NOMO-1 (cell line): ENCODE measurements at regions not wholly inside any gene's neighbourhood (a gene's known extent, or its start where the extent isn't known, plus 50 kb on each side); places are given as distances from the start of the nearest gene placed in this dataset.

Source experiments
- DNase-seq, 2 experiments: peaks; one replicate each; lab custom pipeline; 2025; ENCODE audit not compliant: unreplicated experiment in 2 of 2; lab: John Stamatoyannopoulos, UW

DNA sequence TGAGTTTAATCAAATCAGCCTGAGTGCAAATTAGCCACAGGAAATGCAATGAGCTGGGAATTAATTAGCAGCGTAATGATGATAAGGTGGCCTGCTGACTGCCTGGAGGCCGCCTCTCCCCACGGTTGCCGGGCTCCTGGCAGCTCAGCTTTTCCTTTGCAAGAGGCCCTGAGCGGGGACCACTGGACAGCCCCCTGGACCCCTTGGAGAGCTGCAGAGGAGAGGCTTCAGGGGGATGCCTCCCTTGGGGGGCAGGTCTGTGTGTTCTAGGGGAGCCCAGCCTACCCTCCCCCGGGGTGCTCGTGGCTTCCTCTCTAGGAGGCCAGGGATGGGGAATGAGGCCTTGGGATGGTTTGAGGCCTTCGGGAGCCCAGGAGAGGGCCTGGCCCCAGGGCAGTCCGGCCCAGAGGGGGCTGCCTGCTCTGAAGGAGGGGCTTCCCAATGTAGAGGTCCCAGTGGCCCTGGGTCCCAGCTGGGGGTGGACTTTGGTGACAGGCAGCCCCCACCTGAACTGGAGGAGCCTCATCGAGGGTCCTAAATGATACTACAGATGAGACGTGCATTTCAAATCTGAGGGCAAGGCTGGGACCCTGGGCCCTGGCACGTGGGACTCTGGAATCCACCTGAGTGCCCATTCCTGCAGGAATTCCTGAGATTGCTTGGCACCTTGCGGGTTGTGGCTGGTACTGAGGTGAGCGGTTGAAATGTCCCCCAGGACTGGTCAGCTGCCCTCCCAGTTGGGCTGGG lies 66.4 kb upstream of the BHLHE23 start:
- DNase-seq = no peak

DNA sequence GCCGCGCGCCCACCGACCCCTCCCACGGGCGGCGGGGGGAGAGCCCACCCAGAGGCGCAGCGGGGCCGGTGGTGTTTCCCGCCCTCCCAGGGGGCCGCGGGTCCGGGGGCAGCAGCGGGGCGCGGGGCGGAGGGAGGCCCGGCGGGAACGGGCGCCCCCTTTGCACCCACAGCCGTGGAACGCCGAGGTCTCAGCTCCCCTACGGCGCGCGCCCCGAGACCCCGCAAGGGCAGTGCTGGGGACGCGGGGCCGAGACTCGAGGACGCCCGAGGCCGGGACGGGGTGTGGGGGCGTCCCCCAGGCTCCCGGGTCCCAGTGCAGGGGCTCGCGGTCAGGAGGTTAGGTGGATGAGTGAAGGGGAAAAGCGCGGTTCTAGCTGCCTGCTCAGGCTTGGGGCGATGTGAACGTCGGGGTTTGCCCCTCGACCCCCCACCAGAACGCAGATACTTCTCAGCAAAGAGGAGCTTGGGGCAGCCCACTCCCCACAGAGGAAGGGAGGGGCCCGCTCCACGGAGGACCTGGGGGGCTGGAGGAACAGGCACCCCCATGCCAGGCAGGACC lies 65.5 kb upstream of the BHLHE23 start:
- no peak for DNase-seq

DNA sequence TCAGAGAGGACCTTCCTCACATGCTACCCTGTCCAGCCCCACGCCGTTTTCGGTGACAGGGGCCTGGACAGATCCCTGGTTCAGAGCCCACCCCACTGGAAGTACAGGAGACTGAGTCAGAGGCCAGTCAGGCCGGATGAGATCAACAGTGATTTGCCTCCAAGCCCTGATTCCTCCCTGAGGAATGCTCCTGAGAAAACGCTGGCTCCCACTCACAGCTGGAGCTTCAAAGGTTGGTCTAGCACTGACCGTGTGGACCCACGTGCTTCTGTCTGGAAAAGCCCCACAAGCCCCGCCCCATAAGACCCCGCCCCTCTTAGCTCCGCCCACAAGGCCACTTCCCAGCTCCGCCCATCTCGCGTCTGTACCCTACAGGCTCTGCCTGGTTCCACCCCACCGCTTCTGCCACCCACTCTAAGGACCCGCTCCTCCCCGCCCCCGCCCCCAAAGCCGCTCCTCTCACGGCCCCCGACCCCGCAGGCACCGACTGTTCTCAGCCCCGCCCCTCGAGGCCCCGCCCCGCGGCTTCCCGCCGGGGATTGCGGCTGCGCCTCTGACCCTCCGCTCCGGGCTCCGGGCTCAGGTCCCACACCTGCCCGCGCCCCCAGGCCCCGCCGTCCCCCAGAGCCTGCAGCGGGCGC lies 64.9 kb upstream of the BHLHE23 start:
- no peak for DNase-seq

DNA sequence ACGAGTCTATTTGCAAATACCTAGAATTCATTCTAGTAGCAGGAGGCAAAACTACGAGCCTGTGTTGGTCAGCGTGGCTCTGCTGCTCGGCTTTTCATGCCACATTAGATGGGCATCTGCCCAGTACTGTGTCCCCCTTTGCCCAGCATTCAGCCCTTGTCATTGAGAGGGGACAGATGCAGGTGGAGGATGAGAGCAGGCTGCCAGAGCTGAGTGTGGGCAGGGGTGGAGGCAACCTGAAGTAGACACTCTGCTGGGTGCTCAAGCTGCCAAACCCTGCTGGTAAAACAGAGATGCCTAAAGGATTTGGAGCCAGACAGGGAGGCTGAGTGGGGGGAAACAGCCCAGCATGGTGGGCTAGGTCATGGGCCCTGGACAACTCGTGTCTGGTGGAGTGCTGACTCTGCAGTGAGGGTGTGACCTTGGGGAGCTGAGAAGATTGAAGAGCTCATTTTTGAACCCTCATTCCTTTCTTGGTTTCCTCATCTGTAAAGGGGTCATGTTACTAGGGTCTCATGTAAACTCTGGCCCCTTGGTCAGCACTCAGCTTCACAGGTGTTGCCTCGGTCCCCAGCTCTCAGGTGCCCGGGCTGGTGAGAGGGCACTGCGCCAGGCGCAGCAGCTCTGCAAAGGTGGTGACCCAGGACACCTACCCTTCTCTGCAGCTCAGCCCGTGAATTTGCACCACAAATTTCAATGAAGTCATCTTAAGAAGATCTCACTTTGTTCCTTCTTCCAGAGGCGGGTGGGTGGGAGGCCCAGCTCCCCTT lies 64.2 kb upstream of the BHLHE23 start:
- DNase-seq = no peak

DNA sequence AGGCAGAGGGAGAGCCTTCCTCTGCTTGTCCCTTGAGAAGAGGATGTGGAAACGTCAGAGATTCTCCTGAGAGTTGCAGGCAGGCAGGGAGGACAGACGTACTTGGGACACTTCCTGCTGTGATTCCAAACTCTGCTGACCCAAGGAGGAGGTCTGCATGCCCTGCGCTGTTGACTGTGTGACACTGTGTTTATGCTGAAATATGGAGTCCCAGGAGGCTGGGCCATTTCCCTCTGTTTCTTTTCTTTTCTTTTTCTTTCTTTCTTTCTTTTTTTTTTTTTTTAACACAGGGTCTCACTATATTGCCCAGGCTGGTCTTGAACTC lies 63.5 kb upstream of the BHLHE23 start:
- no peak for DNase-seq

DNA sequence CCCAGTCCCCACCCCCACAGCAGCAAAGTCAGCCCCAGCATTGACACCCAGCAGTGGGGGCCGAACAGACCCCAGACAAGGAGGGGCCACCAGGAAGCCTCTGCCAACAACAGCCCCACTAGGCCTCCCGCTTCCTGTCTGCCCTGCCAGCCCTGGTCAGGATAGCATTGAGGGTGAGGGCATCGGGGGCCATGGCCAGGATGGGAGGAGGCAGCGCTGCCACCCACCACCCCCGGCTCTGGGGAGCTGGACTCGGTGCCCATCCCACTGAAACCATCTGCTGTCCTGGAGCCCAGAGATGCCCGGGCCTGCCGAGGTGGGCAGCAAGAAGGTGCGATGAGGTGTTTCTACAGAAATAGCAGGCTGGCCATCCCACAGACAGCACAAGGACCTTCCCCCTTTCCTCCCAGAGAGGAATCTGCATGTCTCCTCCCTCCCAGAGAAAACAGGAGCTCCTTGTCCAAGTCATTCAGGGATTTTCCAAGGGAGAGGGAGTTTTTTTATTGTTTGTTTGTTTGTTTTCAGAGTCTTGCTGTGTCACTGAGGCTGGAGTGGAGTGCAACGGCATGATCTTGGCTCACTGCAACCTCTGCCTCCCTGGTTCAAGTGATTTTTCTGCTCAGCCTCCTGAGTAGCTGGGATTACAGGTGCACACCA lies 62.1 kb upstream of the BHLHE23 start:
- DNase-seq = no peak

DNA sequence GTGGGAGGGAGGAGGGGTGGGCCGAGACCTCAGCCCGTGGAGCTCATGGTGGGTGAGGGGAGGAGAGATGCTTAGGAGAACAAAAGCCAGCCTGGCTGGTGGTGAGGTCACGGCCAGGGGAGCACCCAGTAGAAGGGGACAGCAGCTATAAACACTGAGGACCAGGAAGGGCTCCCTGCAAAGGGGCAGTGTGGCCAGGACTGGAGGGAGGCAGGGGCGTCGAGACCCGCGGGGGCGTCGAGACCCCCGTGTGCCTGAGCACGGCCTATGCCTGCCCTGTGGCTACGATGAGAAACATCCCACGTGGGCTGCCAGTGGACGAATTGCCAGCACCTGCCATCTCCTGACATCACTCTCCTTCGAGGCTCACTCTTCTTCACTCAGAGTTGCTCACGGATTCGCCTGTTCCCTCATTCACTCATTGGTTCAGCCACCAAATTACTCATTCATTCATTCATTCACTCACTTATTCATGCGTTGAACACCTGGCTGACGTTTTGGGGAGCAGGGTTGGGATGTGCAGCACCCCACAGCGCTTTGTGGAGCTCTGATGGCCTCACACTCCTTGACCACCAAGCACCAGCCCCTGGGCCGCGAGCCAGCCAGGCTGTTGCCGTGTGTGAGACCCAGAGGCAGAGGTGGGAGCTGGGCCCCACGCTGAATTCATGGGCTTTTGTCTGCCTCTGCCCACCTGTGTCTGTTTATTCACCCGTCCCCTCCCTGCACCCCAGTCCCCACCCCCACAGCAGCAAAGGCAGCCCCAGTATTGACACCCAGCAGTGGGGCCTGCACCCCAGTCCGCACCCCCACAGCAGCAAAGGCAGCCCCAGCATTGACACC lies 61.2 kb upstream of the BHLHE23 start:
- no peak for DNase-seq

DNA sequence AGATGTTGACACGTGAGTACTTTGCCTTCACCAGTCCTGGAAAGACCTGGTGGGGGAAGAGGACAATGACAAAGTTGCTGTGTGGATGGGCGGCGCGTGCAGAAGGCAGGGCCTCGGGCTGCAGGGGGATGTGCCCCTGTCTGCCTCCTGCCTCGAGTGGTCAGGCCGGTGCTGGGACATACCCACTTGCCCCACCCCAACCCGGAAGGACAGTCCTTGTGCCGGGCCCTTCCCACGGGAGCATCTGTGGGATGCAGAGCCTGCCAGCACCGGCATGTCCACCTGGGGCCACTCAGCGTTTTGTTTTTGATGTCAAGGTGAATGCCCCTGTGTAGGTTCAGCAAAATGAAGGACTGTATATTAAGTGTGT lies 60.5 kb upstream of the BHLHE23 start:
- no peak for DNase-seq

DNA sequence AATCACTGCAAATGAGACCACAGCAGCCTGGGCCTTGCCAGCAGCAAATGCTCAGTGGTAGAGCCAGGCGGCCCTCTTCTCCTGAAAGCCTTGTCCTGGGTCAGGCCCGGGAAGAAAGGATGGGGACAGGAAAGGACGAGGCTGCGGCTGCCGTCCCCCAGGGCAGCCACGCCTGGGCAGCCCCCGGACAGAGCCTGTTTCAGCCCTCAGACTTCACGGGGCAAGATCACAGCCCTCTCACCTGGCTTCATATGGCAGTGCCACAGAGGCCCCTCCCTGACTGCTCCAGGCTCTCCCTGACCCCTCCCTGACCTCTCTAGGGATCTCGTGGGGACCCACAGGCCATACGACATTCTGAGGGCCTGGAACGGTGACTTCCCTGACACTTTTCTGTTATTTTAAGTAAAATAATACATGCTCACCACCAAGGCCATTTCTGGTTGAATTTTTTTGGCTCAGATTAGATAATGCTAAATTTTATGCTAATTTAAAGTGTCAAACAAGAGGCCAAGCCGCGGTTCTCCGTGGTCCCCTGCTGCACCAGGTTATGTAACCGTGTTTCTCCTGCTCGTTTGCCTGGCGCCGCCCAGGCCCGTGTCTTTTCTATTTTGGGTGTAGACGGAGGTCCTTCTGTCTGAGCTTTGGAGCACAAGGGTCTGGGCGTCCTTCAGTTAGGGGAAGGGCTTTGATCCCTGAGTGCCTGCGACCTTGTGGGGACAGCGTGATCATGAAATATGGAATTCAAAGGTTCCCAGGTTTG lies 59.9 kb upstream of the BHLHE23 start:
- no peak for DNase-seq

DNA sequence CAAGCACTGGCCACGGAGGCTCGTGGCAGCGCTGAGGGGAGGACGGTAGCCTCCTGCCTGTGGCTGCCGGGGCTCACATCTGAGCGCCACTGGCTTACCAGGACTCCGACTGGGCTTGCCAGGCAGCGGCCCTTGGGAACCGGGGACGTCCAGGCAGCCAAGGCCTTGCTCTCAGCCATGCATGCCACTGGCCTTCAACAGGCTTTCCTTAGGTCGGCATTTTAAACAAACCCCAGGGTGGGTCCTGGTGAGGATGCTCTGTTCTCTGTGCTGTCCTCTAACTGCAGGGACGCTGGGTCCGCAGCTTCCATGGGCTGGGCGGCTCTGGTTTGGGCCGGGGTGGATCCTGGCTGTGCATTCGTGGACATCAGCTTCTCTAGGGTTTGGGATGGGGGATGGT lies 59.1 kb upstream of the BHLHE23 start:
- DNase-seq = no peak

DNA sequence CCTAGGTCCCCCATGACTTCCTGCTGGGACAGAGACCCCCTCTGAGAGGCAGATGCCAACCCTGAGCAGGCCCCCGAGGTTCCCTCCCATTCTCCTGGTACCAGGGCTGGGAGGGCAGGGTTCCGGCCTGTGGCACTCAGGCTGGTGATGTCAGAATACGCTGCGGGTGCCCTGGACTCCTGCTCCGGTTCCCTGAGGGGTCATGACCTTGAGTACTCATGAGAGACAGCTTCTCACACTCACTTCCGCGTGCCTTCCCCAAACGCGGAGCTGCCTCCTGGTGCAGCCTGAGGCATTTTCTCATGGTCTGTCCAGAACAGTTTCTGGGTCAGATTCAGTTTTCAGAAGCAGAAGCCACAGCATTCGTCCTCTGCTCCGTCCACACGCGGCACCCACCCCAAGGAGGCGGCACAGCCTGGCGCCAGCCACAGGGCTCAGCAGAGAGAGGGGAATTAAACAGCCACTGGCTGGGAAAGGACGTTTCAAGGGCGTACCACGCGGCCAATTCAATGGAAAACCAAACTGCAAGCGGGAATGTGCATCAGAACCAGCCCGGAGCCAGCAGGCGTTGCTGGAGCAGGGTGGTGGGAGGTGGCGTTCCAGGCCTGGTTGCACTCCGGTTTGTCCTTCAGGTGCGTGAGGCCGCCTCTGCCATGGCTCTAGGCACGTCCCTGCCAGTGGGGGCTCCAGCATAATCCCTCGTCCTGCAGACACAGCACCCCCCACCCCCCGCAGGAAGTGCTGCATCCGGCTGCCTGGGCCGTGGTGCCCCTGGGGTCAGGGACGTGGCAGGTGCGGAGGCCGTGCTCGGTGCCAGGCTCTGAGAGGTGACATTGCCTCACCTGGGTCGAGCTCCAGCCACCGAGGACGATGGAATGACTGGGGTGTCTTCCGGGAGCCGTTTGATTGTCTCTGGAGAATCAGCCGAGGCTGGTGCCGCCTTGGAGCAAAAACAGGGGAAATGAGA lies 58.3 kb upstream of the BHLHE23 start:
- DNase-seq = no peak

DNA sequence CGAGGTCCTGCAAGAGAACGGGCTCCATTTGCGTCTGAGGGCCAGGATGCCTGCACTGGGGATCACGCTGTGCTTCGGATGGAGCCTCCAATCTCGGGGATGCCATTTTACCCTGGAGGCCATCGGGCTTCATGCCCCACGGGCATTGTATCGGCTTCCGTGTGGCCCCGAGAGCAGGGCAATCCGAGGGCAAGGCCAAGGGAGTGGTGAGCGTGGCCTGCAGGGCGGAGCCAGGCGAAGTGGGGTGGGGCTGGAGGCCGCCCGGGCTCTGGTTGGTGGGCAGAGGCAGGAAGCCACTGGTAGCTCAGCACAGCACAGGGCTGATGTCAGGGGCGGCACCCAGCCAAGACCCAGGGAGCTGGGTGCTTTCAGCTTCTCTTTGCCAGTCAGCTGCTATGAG lies 57.5 kb upstream of the BHLHE23 start:
- DNase-seq = no peak

DNA sequence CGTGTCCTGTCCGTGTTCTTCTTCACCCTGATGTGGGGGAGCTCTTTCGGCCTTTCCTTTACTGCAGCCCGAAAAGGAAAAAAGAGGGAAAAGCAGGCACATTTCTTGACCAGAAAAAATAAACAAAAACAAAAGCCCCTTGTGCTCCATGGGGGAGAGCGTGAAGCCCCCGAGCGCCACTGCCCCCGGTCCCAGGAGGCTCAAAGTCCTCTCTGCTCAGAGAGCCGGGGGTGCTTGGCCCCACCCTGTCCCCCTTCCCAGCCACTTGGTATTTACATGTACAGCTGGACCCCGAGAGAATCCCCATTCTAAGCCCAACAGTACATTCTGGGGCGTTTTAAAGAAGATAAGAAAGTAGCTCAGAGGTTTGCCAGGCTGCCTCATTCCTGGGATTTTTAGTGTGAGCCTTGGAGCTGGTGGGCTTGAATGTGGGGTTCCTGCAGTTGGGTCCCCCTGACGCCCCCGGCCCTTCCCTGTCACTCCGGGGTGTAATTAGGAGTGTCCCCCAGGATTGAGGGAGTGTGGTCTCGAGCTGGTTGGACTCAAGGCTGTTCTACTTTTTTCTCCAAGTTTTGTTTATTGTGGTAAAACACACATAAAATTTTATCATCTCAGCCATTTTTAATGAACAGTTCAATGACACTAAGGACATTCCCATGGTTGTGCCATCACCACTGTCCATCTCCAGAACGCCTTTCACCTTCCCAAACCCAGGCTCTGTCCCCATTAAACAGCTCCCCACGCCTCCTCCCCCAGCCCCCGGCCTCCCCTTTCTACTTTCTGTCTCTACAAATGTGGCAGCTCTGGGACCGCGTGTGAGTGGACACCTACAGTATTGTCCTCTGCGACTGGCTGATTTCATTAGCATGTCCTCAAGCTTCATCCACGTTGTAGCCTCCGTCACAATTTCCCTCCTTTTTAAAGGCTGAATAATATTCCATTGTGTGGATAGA lies 55.7 kb upstream of the BHLHE23 start:
- DNase-seq = no peak

DNA sequence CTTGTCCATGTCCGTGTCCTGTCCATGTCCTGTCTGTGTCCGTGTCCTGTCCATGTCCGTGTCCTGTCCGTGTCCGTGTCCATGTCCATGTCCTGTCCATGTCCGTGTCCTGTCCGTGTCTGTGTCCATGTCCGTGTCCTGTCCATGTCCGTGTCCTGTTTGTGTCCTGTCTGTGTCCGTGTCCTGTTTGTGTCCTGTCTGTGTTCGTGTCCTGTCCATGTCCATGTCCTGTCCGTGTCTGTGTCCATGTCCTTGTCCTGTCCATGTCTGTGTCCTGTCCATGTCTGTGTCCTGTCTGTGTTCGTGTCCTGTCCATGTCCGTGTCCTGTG lies 55.0 kb upstream of the BHLHE23 start:
- no peak for DNase-seq

DNA sequence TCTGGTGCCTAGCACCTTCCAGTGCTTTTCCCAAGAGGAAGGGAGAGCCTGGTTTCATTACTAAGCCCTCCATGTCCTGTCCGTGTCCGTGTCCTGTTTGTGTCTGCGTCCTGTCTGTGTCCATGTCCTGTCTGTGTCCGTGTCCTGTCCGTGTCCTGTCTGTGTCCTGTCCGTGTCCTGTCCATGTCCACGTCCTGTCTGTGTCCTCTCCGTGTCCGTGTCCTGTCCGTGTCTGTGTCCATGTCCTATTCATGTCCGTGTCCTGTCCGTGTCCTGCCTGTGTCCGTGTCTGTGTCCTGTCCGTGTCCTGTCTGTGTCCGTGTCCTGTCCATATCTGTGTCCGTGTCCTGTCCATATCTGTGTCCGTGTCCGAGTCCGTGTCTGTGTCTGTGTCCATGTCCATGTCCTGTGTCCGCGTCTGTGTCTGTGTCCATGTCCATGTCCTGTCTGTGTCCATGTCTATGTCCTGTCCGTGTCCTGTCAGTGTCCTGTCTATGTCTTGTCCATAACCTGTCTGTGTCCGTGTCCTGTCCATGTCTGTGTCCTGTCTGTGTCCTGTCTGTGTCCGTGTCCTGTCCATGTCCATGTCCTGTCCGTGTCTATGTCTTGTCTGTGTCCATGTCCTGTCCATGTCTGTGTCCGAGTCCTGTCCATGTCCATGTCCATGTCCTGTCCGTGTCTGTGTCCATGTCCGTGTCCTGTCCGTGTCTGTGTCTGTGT lies 54.4 kb upstream of the BHLHE23 start:
- no peak for DNase-seq

DNA sequence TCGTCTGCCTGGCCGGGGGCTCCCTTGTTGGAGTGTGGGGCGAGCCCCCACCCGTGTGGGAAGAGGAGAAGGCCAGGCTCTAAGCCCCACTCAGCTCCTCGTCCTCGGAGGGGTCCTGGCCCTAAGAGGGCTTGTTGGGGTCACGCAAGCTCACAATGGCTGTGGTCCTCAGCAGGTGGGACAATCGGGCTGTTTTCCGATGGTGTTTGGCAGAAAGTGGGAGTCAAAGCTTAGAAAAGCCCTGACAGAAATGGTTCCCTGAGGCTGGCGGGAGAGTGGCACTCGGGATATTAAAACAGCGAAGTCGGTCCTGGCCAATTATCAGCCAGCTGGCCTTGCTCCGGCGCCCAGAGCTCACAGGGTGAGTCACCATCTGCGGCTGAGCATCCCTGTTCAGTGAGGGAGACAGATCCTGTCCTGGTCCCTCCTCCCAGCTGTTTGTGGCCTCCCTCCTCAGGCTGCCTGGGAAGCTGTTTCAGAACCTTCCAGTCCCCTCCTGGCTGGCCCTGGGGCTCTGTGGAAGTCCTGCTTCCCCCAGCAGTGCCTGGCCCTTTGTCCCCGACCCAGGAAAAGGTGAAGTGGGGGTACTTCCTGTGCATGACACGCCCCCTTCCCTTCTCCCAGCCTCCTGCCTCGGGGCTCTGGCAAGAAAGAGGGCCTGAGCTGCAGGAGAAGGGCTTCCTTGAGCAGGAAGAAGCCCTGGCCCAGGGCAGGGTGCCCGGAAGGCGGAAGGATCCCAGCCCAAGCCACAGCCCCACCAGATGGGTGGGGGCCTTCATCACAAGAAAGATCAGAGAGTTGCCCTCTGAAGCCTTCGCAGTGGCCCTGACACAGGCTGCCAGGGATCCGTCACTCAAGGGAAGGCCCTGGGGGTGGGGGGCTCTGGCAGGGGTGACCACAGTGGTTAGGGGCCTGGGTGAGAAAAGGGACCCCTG lies 53.6 kb upstream of the BHLHE23 start:
- no peak for DNase-seq
